ENCODE measurements at regions not wholly inside any gene's neighbourhood (a gene's known extent, or its start where the extent isn't known, plus 50 kb on each side); places are given as distances from the start of the nearest gene placed in this dataset.

GRCh38 chr20:8079976-8080375 is 52.1 kb upstream of the PLCB1 start:
- intact Hi-C loops (cut with micrococcal nuclease) = no loop called here
- TF ChIP-seq ELF1 (IDR thresholded peaks at IDR 0.05; ENCODE audit: borderline replicate concordance, low read depth) (no peak), POLR2A (IDR thresholded peaks at IDR 0.05; ENCODE audit: borderline replicate concordance, extremely low read depth, insufficient read depth, insufficient read length) (no peak), YY1 (IDR thresholded peaks at IDR 0.05; ENCODE audit: extremely low read depth, insufficient replicate concordance, low read depth, low read length) (no peak), ZNF274 (IDR thresholded peaks at IDR 0.05; ENCODE audit: low read depth, low read length) (no peak), ZFX (IDR thresholded peaks at IDR 0.05) (no peak), CTCF (IDR thresholded peaks at IDR 0.05 in 2 of 3, conservative IDR thresholded peaks at IDR 0.05 in 1 of 3; ENCODE audit: borderline replicate concordance in 1 of 3, insufficient read depth in 1 of 3, low read depth in 2 of 3, low read length in 2 of 3) (no peak), SIN3A (IDR thresholded peaks at IDR 0.05; ENCODE audit: low read depth) (no peak), ATF3 (IDR thresholded peaks at IDR 0.05) (no peak), RAD21 (IDR thresholded peaks at IDR 0.05; ENCODE audit: low read depth) (no peak), EZH2phosphoT487 (IDR thresholded peaks at IDR 0.05; ENCODE audit: borderline replicate concordance) (no peak), POLR2AphosphoS5 (IDR thresholded peaks at IDR 0.05; ENCODE audit: low read depth, low read length) (no peak), SRF (IDR thresholded peaks at IDR 0.05; ENCODE audit: low read depth) (no peak), FOSL1 (IDR thresholded peaks at IDR 0.05; ENCODE audit: low read depth) (no peak), EGR1 (IDR thresholded peaks at IDR 0.05; ENCODE audit: low read depth) (no peak), MAX (IDR thresholded peaks at IDR 0.05) (no peak), ZBTB33 (IDR thresholded peaks at IDR 0.05; ENCODE audit: extremely low read depth, insufficient replicate concordance, low read length) (no peak), EZH2 (IDR thresholded peaks at IDR 0.05) (no peak), SP1 (IDR thresholded peaks at IDR 0.05; ENCODE audit: low read depth) (no peak)
- H3K4me3 ChIP-seq (replicated peaks in 1 of 2; ENCODE audit: low read depth in 1 of 2, low read length in 2 of 2) = no peak overlapping the region
- no peaks in the 10 kb centered on the region for H3K9me2 ChIP-seq (ENCODE audit: insufficient read depth)
- H2AFZ ChIP-seq (ENCODE audit: low read depth, low read length, poor library complexity, severe bottlenecking) = no peak overlapping the region
- H3K27ac ChIP-seq (ENCODE audit: low read depth, low read length) = no peak overlapping the region
- no peaks in the 10 kb centered on the region for H3K79me2 ChIP-seq (ENCODE audit: insufficient read depth, low read length)
- no peak overlapping the region for H3K9ac ChIP-seq (ENCODE audit: low read length)
- DNase-seq (ENCODE audit: low read depth, low spot score) (no peak), ATAC-seq (no peak)
- H3K36me3 ChIP-seq (ENCODE audit: control insufficient read depth in 1 of 2, insufficient read depth in 2 of 2, low read length in 2 of 2) = no peaks in the 10 kb centered on the region
- BruUV-seq (replicated peaks) = no TSS peak
- CTCF ChIA-PET = no interaction called here
- H4K20me1 ChIP-seq (ENCODE audit: insufficient read depth) = no peaks in the 10 kb centered on the region
- H3K9me3 ChIP-seq (ENCODE audit: control insufficient read depth in 1 of 2, insufficient read depth in 1 of 2, low read depth in 1 of 2, low read length in 2 of 2) = no peaks in the 10 kb centered on the region
- no peak overlapping the region for H3K4me2 ChIP-seq (ENCODE audit: low read length)
- no peaks in the 10 kb centered on the region for H3K4me1 ChIP-seq (ENCODE audit: control insufficient read depth in 1 of 2, insufficient read depth in 2 of 2, low read length in 2 of 2)
- no peaks in the 10 kb centered on the region for H3K27me3 ChIP-seq (ENCODE audit: insufficient read depth, low read length)
- POLR2A ChIA-PET = no interaction called here
- RAD21 ChIA-PET (ENCODE audit: low non-redundant PET in 1 of 2, low total read pairs in 2 of 2, uncharacterized antibody in 2 of 2, unreplicated experiment in 2 of 2) = no interaction called here

Measured in HCT116 (cell line).